SK-N-SH (cell line): ENCODE measurements at regions not wholly inside any gene's neighbourhood (a gene's known extent, or its start where the extent isn't known, plus 50 kb on each side); places are given as distances from the start of the nearest gene placed in this dataset.

Source experiments
- CTCF ChIA-PET: fragments of 300-600, 350-600 bp; formaldehyde crosslinking; extraction: SDS; loops from one replicate; lab custom pipeline; 2021; lab: Yijun Ruan, JAX
- POLR2A ChIA-PET: fragments of 350-600 bp; sonication (Branson Sonifier 250); formaldehyde crosslinking; extraction: SDS; loops from one replicate; lab custom pipeline; 2020; ENCODE audit warnings: antibody characterized with exemption, inconsistent platforms; lab: Yijun Ruan, JAX
- DNase-seq: peaks from one replicate; pipeline ENCODE4 v3.0.0; 2012
- H2AFZ ChIP-seq: fragments of 200-600 bp; sonication (generic); 2 replicates; pipeline ENCODE4 v1.8.1; 2016; ENCODE audit warnings: antibody characterized with exemption, mild to moderate bottlenecking, low read depth
- H3F3A ChIP-seq: fragments of 200-600 bp; sonication (generic); replicated peaks from 2 replicates; pipeline ENCODE3; 2016; ENCODE audit warnings: antibody characterized with exemption, mild to moderate bottlenecking; ENCODE audit not compliant: insufficient read depth
- H3K27ac ChIP-seq, 2 experiments: fragments of 200-500 bp in 1 of 2; fragments of 200-600 bp in 1 of 2; sonication (Bioruptor generic) in 1 of 2; sonication (generic), shearing (Covaris generic) in 1 of 2; 2 replicates each; pipeline versions ENCODE4 v1.5.1 to v1.6.1; 2014 to 2016; ENCODE audit warnings: low read depth in 2 of 2, inconsistent platforms in 1 of 2, low read length in 1 of 2, mild to moderate bottlenecking in 1 of 2, mixed read lengths in 1 of 2
- H3K27me3 ChIP-seq: fragments of 200-600 bp; sonication (generic), shearing (Covaris generic); 2 replicates; pipeline ENCODE4 v1.6.1; 2016; ENCODE audit warnings: mixed run types; ENCODE audit not compliant: insufficient read depth
- H3K36me3 ChIP-seq, 2 experiments: fragments of 200-500 bp in 1 of 2; fragments of 200-600 bp in 1 of 2; sonication (Bioruptor generic) in 1 of 2; sonication (generic) in 1 of 2; replicated peaks in 1 of 2; 2 replicates each; pipeline versions ENCODE3 to v1.5.1; 2014 to 2016; ENCODE audit warnings: low read length in 1 of 2, mild to moderate bottlenecking in 1 of 2; ENCODE audit not compliant: insufficient read depth in 2 of 2, control insufficient read depth in 1 of 2
- H3K4me1 ChIP-seq, 2 experiments: fragments of 200-500 bp in 1 of 2; fragments of 200-600 bp in 1 of 2; sonication (Bioruptor generic) in 1 of 2; sonication (generic), shearing (Covaris generic) in 1 of 2; 2 replicates each; pipeline versions ENCODE4 v1.5.1 to v1.6.1; 2014 to 2016; ENCODE audit warnings: low read depth in 1 of 2, low read length in 1 of 2, mixed run types in 1 of 2; ENCODE audit not compliant: insufficient read depth in 2 of 2, control insufficient read depth in 1 of 2
- H3K4me2 ChIP-seq: fragments of 200-600 bp; sonication (generic), shearing (Covaris generic); 2 replicates; pipeline ENCODE4 v1.6.1; 2017; ENCODE audit warnings: mixed run types
- H3K4me3 ChIP-seq, 2 experiments: fragments of 200-500 bp in 1 of 2; fragments of 200-600 bp in 1 of 2; sonication (Bioruptor generic) in 1 of 2; sonication (generic), shearing (Covaris generic) in 1 of 2; 2 replicates each; pipeline versions ENCODE4 v1.5.1 to v1.8.1; 2014 to 2016; ENCODE audit warnings: low read depth in 2 of 2, inconsistent platforms in 1 of 2, low read length in 1 of 2, mild to moderate bottlenecking in 1 of 2, mixed read lengths in 1 of 2, moderate library complexity in 1 of 2
- H3K79me2 ChIP-seq: fragments of 200-600 bp; sonication (generic); 2 replicates; pipeline ENCODE4 v1.8.1; 2017; ENCODE audit warnings: mild to moderate bottlenecking; ENCODE audit not compliant: insufficient read depth
- H3K9ac ChIP-seq: fragments of 200-600 bp; sonication (generic); 2 replicates; pipeline ENCODE4 v1.6.1; 2017; ENCODE audit warnings: mixed run types
- H3K9me2 ChIP-seq: fragments of 200-600 bp; sonication (generic); 2 replicates; pipeline ENCODE4 v1.6.1; 2017; ENCODE audit warnings: mixed run types
- H3K9me3 ChIP-seq: fragments of 200-600 bp; sonication (generic); 2 replicates; pipeline ENCODE4 v1.6.1; 2017; ENCODE audit warnings: mixed run types, mild to moderate bottlenecking, moderate library complexity
- H4K20me1 ChIP-seq: fragments of 200-600 bp; sonication (generic); 2 replicates; pipeline ENCODE4 v1.6.1; 2017; ENCODE audit warnings: mild to moderate bottlenecking, mixed run types; ENCODE audit not compliant: insufficient read depth
- CTCF ChIP-seq: fragments of 200-600 bp; sonication (generic); IDR thresholded peaks from 2 replicates; pipeline ENCODE4 v1.6.1; 2017; ENCODE audit warnings: antibody characterized with exemption, mild to moderate bottlenecking, moderate library complexity
- ELF1 ChIP-seq: IDR thresholded peaks from 2 replicates; pipeline ENCODE4 v1.4.0; 2012
- GABPA ChIP-seq: IDR thresholded peaks from 2 replicates; pipeline ENCODE4 v1.4.0; 2012; ENCODE audit warnings: low read depth, mild to moderate bottlenecking
- GATA2 ChIP-seq: sonication (generic); formaldehyde crosslinking; IDR thresholded peaks from 2 replicates; pipeline ENCODE4 v1.5.0; 2020; ENCODE audit warnings: mild to moderate bottlenecking, missing genetic modification reagents
- IRF3 ChIP-seq: fragments of 150-350 bp; IDR thresholded peaks from 2 replicates; pipeline ENCODE4 v1.6.1; 2016; ENCODE audit warnings: mild to moderate bottlenecking, low read depth, low read length
- NFIC ChIP-seq: IDR thresholded peaks from 2 replicates; pipeline ENCODE4 v1.4.0; 2012; ENCODE audit warnings: borderline replicate concordance
- NRF1 ChIP-seq: IDR thresholded peaks from 2 replicates; pipeline ENCODE4 v1.6.1; 2012; ENCODE audit warnings: low read depth, mild to moderate bottlenecking, low read length
- PBX3 ChIP-seq: IDR thresholded peaks from 2 replicates; pipeline ENCODE4; 2012
- REST ChIP-seq: IDR thresholded peaks from 2 replicates; pipeline ENCODE4 v1.6.1; 2012; ENCODE audit warnings: mild to moderate bottlenecking, low read depth, low read length, moderate library complexity
- RFX5 ChIP-seq: IDR thresholded peaks from 2 replicates; pipeline ENCODE4 v1.6.1; 2012; ENCODE audit warnings: mild to moderate bottlenecking, improper control_type of control experiment, low read length
- TCF12 ChIP-seq: IDR thresholded peaks from 2 replicates; pipeline ENCODE4 v1.4.0; 2012
- TEAD4 ChIP-seq: IDR thresholded peaks from 2 replicates; pipeline ENCODE4 v1.4.0; 2012; ENCODE audit warnings: mild to moderate bottlenecking, borderline replicate concordance; ENCODE audit not compliant: insufficient read depth
- USF1 ChIP-seq: IDR thresholded peaks from 2 replicates; pipeline ENCODE4 v1.4.0; 2012; ENCODE audit warnings: low read depth, borderline replicate concordance
- USF2 ChIP-seq: fragments of 150-350 bp; IDR thresholded peaks from 2 replicates; pipeline ENCODE4 v1.6.1; 2017; ENCODE audit warnings: antibody characterized with exemption, low read length, low read depth, borderline replicate concordance
- ZBTB33 ChIP-seq: IDR thresholded peaks from 2 replicates; pipeline ENCODE4 v1.4.0; 2012; ENCODE audit warnings: low read depth, borderline replicate concordance
- WGBS: methylation state at CpG from one replicate; pipeline ENCODE4 v1.1.6; 2017; ENCODE audit warnings: low lambda C conversion rate; 5-methylcytosine and 5-hydroxymethylcytosine counted together

- Histone ChIP-seq H3K27me3 (no peaks in the 10 kb centered on the region), H4K20me1 (no peaks in the 10 kb centered on the region), H3F3A (no peaks in the 10 kb centered on the region), H3K9me2 (no peaks in the 10 kb centered on the region), H3K36me3 (no peaks in the 10 kb centered on the region), H3K79me2 (no peaks in the 10 kb centered on the region), H2AFZ (no peak overlapping the region), H3K9ac (no peak overlapping the region), H3K4me1 (no peaks in the 10 kb centered on the region), H3K4me3 (no peak overlapping the region), H3K4me2 (no peak overlapping the region), H3K9me3 (no peaks in the 10 kb centered on the region), H3K27ac (no peak overlapping the region)
- TF ChIP-seq TCF12, result no peak
- no peak for TF ChIP-seq IRF3
- TF ChIP-seq TEAD4, result no peak
- TF ChIP-seq GATA2, result no peak
- no peak for TF ChIP-seq USF2
- no peak for TF ChIP-seq USF1
- no peak for TF ChIP-seq REST
- no peak for DNase-seq
- ChIA-PET CTCF (no interaction called here), POLR2A (no interaction called here)
Measured at GRCh38 chr10:111516144-111516543, 439.3 kb downstream of the ADRA2A start.

- no peak for DNase-seq
- WGBS, result 0% methylated on average over 1 of the region's 1 CpG
- ChIA-PET CTCF (interaction anchor here (1.0 kb wide), 1 partner anchor 39 kb away, joined by 3 read pairs; no protein-coding TSS in a partner anchor), POLR2A (no interaction called here)
- Histone ChIP-seq H3K4me2 (no peak overlapping the region), H3K4me1 (no peaks in the 10 kb centered on the region), H3K9me2 (no peaks in the 10 kb centered on the region), H3K9ac (no peak overlapping the region), H2AFZ (no peak overlapping the region), H3K27ac (no peak overlapping the region), H3K36me3 (no peaks in the 10 kb centered on the region), H3F3A (no peaks in the 10 kb centered on the region), H3K79me2 (no peaks in the 10 kb centered on the region), H3K9me3 (no peaks in the 10 kb centered on the region), H4K20me1 (no peaks in the 10 kb centered on the region), H3K4me3 (no peak overlapping the region; a peak in 1 of 4 replicates), H3K27me3 (no peaks in the 10 kb centered on the region)
- TF ChIP-seq ZBTB33 (no peak), NFIC (no peak), ELF1 (no peak), NRF1 (no peak), PBX3 (no peak), GABPA (no peak), CTCF (no peak), RFX5 (no peak)
Measured at GRCh38 chr10:111522141-111522540, 445.3 kb downstream of the ADRA2A start.
